Keratinocyte (primary cell): ENCODE measurements at regions not wholly inside any gene's neighbourhood (a gene's known extent, or its start where the extent isn't known, plus 50 kb on each side); places are given as distances from the start of the nearest gene placed in this dataset.

Experiments
- DNase-seq: peaks from one replicate; pipeline ENCODE4 v3.0.0-alpha.2; 2011; ENCODE audit warnings: low read depth, missing footprints, low spot score
- FAIRE-seq: peaks from 2 replicates; lab custom pipeline; 2011; peaks lifted over from hg19 to GRCh38; lab: Jason Lieb, UNC
- H2AFZ ChIP-seq: 2 replicates; pipeline ENCODE4 v1.6.0; 2012; ENCODE audit warnings: low read length, control low read depth, inconsistent platforms; ENCODE audit not compliant: control insufficient read depth
- H3K27ac ChIP-seq: 2 replicates; pipeline ENCODE4 v1.5.1; 2011; ENCODE audit warnings: low read length; ENCODE audit not compliant: control insufficient read depth, insufficient read depth
- H3K27me3 ChIP-seq: 3 replicates; pipeline ENCODE4 v1.6.0; 2011; ENCODE audit warnings: low read length; ENCODE audit not compliant: control insufficient read depth, insufficient read depth; ENCODE audit errors: extremely low read depth
- H3K36me3 ChIP-seq, 2 experiments: 2 replicates in 1 of 2; 3 replicates in 1 of 2; pipeline ENCODE4 v1.5.1; 2011; ENCODE audit warnings: low read length in 2 of 2, mild to moderate bottlenecking in 1 of 2; ENCODE audit not compliant: control insufficient read depth in 2 of 2, insufficient read depth in 2 of 2; ENCODE audit errors: extremely low read depth in 1 of 2
- H3K4me1 ChIP-seq: 3 replicates; pipeline ENCODE4 v1.5.1; 2011; ENCODE audit warnings: low read length; ENCODE audit not compliant: control insufficient read depth, insufficient read depth; ENCODE audit errors: extremely low read depth
- H3K4me2 ChIP-seq: 3 replicates; pipeline ENCODE4 v1.6.0; 2011; ENCODE audit warnings: low read depth, low read length; ENCODE audit not compliant: control insufficient read depth, insufficient read depth; ENCODE audit errors: extremely low read depth
- H3K4me3 ChIP-seq, 3 experiments: fragments of 200-600 bp in 1 of 3; sonication (generic) in 1 of 3; 2 replicates in 2 of 3; 3 replicates in 1 of 3; pipeline ENCODE4 v1.5.1; 2011 to 2016; ENCODE audit warnings: low read length in 3 of 3, mild to moderate bottlenecking in 3 of 3, control low read depth in 2 of 3, inconsistent platforms in 1 of 3, low read depth in 1 of 3, mixed read lengths in 1 of 3, mixed run types in 1 of 3, moderate library complexity in 1 of 3; ENCODE audit not compliant: control insufficient read depth in 2 of 3, insufficient read depth in 2 of 3; ENCODE audit errors: extremely low read depth in 1 of 3
- H3K79me2 ChIP-seq: 2 replicates; pipeline ENCODE4 v1.6.0; 2012; ENCODE audit warnings: low read length; ENCODE audit not compliant: control insufficient read depth, insufficient read depth
- H3K9ac ChIP-seq: 3 replicates; pipeline ENCODE4 v1.6.0; 2011; ENCODE audit warnings: low read length; ENCODE audit not compliant: control insufficient read depth, insufficient read depth; ENCODE audit errors: extremely low read depth
- H3K9me1 ChIP-seq: 3 replicates; pipeline ENCODE4 v1.6.0; 2011; ENCODE audit warnings: low read length; ENCODE audit not compliant: control insufficient read depth, insufficient read depth; ENCODE audit errors: extremely low read depth
- H3K9me3 ChIP-seq: 2 replicates; pipeline ENCODE4 v1.5.1; 2012; ENCODE audit warnings: low read depth, low read length; ENCODE audit not compliant: control insufficient read depth
- H4K20me1 ChIP-seq: 3 replicates; pipeline ENCODE4 v1.6.0; 2011; ENCODE audit warnings: low read length; ENCODE audit not compliant: control insufficient read depth, insufficient read depth; ENCODE audit errors: extremely low read depth
- CTCF ChIP-seq, 3 experiments: IDR thresholded peaks in 1 of 3; conservative IDR thresholded peaks in 1 of 3; optimal IDR thresholded peaks in 1 of 3; 2 replicates in 2 of 3; 3 replicates in 1 of 3; pipeline versions ENCODE3 to v1.5.1; 2011; ENCODE audit warnings: low read length in 3 of 3, mild to moderate bottlenecking in 3 of 3, moderate library complexity in 2 of 3, control low read depth in 1 of 3, inconsistent platforms in 1 of 3; ENCODE audit not compliant: insufficient read depth in 2 of 3; ENCODE audit errors: extremely low read depth in 1 of 3
- EZH2 ChIP-seq: IDR thresholded peaks from one replicate; pipeline ENCODE4 v1.6.1; 2012; ENCODE audit warnings: inconsistent platforms, mild to moderate bottlenecking, low read length, moderate library complexity
- dilution Hi-C: fragments of 300-500 bp; cut with MboI; formaldehyde crosslinking; loops from one replicate; pipeline ENCODE4 v1.7.0; 2020; ENCODE audit warnings: low sequenced_read_pairs; ENCODE audit not compliant: extremely low pct_ligation_motif_present

- no peaks in the 10 kb centered on the region for H3K9me3 ChIP-seq
- no peaks in the 10 kb centered on the region for H3K27me3 ChIP-seq
- H3K4me3 ChIP-seq = no peak overlapping the region
- no peak for DNase-seq
- no peaks in the 10 kb centered on the region for H3K4me1 ChIP-seq
- H3K36me3 ChIP-seq = no peaks in the 10 kb centered on the region
- H3K79me2 ChIP-seq = no peaks in the 10 kb centered on the region
- H3K9ac ChIP-seq = no peak overlapping the region
- no peaks in the 10 kb centered on the region for H4K20me1 ChIP-seq
- H3K9me1 ChIP-seq = no peaks in the 10 kb centered on the region
- no peak for FAIRE-seq
- TF ChIP-seq CTCF (optimal IDR thresholded peaks at IDR 0.05 in 1 of 3, IDR thresholded peaks at IDR 0.05 in 1 of 3, conservative IDR thresholded peaks at IDR 0.05 in 1 of 3; ENCODE audit: extremely low read depth in 1 of 3, insufficient read depth in 2 of 3, low read length in 3 of 3) = no peak
- no peak for TF ChIP-seq EZH2
- no peak overlapping the region for H2AFZ ChIP-seq
- no peak overlapping the region for H3K27ac ChIP-seq
- dilution Hi-C loops = no loop called here
- no peak overlapping the region for H3K4me2 ChIP-seq
Observed at GRCh38 chr11:110897035-110897434, 184.8 kb upstream of the ARHGAP20 start.

GRCh38 chr11:110896358-110896757 lies 184.1 kb upstream of the ARHGAP20 start:
- Histone ChIP-seq H3K9ac (no peak overlapping the region), H3K4me1 (no peaks in the 10 kb centered on the region), H3K36me3 (no peaks in the 10 kb centered on the region), H3K4me2 (no peak overlapping the region), H3K79me2 (no peaks in the 10 kb centered on the region), H4K20me1 (no peaks in the 10 kb centered on the region), H3K4me3 (no peak overlapping the region), H3K27me3 (no peaks in the 10 kb centered on the region), H2AFZ (no peak overlapping the region), H3K27ac (no peak overlapping the region), H3K9me3 (no peaks in the 10 kb centered on the region), H3K9me1 (no peaks in the 10 kb centered on the region)
- no peak for DNase-seq
- TF ChIP-seq EZH2 (no peak), CTCF (optimal IDR thresholded peaks at IDR 0.05 in 1 of 3, IDR thresholded peaks at IDR 0.05 in 1 of 3, conservative IDR thresholded peaks at IDR 0.05 in 1 of 3; ENCODE audit: extremely low read depth in 1 of 3, insufficient read depth in 2 of 3, low read length in 3 of 3) (no peak)
- dilution Hi-C loops = no loop called here
- no peak for FAIRE-seq
